ENCODE measurements at regions not wholly inside any gene's neighbourhood (a gene's known extent, or its start where the extent isn't known, plus 50 kb on each side); places are given as distances from the start of the nearest gene placed in this dataset.

DNA sequence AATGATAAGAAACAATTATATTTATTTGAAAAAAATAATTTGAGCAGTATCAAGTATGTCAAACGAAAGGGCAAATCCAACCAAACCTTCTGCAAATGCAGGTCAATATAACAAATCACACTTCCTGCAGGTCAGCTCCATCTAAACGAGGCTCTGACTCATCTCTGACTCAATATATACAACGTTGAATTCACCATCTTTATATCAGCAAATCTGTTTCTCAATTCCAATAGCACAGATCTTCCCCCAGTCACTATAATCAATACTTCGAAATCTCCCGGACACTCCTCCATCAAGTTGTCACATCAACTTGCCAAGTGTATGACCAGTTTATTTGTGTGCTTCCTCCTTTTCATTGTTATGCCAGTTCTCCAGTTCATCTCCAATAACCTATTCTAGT lies 388.9 kb downstream of the ZEB2 start:
- ATAC-seq (ENCODE audit: low FRiP score) (no peak), DNase-seq (ENCODE audit: low spot score) (no peak)
- TF ChIP-seq, protein P1, sequence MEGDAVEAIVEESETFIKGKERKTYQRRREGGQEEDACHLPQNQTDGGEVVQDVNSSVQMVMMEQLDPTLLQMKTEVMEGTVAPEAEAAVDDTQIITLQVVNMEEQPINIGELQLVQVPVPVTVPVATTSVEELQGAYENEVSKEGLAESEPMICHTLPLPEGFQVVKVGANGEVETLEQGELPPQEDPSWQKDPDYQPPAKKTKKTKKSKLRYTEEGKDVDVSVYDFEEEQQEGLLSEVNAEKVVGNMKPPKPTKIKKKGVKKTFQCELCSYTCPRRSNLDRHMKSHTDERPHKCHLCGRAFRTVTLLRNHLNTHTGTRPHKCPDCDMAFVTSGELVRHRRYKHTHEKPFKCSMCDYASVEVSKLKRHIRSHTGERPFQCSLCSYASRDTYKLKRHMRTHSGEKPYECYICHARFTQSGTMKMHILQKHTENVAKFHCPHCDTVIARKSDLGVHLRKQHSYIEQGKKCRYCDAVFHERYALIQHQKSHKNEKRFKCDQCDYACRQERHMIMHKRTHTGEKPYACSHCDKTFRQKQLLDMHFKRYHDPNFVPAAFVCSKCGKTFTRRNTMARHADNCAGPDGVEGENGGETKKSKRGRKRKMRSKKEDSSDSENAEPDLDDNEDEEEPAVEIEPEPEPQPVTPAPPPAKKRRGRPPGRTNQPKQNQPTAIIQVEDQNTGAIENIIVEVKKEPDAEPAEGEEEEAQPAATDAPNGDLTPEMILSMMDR (IDR thresholded peaks at IDR 0.05): no peak

DNA sequence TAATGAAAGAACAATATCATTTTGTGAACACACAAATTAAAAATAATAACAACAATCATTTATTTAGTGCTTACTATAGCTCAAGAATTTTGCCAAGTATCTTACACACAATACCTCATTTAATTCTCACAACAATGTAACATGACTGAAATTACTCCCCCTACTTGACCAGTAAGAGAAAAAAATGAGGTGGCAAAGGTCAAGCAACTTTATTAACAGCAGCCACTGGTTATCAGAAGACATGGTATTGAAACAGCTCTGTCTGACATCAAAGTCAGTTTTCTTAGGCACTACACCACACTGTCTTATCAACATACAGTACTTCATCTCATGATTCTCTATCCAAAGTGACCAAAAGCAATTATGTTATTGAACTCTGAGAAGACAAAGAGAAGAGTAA lies 389.4 kb downstream of the ZEB2 start:
- ATAC-seq (ENCODE audit: low FRiP score) (no peak), DNase-seq (ENCODE audit: low spot score) (no peak)
- TF ChIP-seq, protein P1 (IDR thresholded peaks at IDR 0.05): no peak

DNA sequence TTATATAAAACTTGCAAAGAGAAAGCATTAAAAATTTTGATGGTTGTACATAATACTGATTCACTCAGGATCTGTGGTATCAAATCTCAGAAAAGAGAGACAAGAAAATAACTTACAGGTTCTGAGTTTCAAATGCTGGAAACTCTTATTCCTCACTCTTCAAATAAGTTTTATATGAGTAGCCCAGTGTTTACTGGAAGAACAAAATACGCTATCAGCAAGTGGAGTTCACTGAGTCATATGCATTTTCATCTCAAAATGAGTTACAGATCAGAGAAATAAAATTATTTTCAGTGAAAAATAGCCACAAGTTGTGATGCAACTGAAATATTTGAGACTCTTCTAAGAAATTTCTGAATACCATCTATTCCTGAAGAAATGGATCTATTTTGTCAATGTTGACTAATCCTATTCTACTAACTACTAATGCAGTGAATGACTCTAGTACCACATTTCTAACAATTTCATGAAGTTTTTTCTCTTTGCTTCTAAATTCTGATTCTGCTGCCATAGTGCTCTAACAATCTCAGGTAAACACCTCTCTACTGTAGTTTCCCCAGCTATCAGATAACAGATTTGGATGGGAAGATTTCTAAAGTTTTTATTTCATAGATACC lies 391.7 kb downstream of the ZEB2 start:
- DNase-seq (ENCODE audit: low spot score) (no peak), ATAC-seq (ENCODE audit: low FRiP score) (no peak)
- TF ChIP-seq, protein P1 (IDR thresholded peaks at IDR 0.05): no peak

DNA sequence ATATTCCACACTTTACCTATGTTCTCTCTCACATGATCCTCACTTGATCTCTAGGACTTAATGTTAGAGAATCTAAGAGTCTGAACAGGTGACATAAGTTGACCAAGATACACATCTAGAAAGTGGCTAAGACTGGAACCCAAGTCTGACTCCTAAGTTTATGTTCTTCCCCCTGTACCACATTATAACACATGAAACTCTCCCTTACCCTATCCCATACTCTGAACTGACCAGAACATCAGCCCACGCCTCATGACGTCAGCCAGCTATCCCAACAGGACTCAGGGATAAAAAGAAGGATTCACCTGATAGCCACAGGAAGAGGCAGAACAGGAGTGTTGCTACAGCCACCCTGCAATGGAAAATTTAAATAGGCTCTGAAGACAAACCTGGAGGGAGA lies 392.2 kb downstream of the ZEB2 start:
- ATAC-seq (ENCODE audit: low FRiP score) (no peak), DNase-seq (ENCODE audit: low spot score) (no peak)
- TF ChIP-seq, protein P1 (IDR thresholded peaks at IDR 0.05): no peak

GRCh38 chr2:144126302-144126701 lies 393.6 kb downstream of the ZEB2 start:
- DNase-seq (ENCODE audit: low spot score) (no peak), ATAC-seq (ENCODE audit: low FRiP score) (no peak)
- TF ChIP-seq, protein P1 (IDR thresholded peaks at IDR 0.05): no peak

DNA sequence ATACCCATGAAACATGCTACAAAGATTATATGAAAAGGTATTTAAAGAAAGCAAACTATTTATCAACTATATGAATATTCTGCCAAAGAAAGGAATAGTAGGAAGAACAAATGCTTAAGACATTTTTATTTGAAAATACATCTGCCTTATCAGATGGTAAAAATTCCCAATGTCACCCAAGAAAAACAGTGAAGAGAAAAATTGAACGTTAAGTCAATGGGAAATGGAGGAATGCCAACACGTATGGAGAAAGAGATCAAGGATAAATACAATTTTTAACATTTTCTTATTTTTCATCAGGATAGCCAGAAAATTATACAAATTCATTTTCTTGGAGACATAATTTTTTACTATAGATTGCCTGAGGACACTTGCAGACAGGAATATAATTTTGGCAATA lies 394.2 kb downstream of the ZEB2 start:
- DNase-seq (ENCODE audit: low spot score) (no peak), ATAC-seq (ENCODE audit: low FRiP score) (no peak)
- TF ChIP-seq, protein P1 (IDR thresholded peaks at IDR 0.05): no peak

- no peak for DNase-seq (ENCODE audit: low spot score)
- no peak for ATAC-seq (ENCODE audit: low FRiP score)
- TF ChIP-seq, protein P1 (IDR thresholded peaks at IDR 0.05): no peak
Measured at GRCh38 chr2:144124882-144125281, 395.0 kb downstream of the ZEB2 start.

Measured in omental fat pad (tissue), 3 donors.